Adrenal gland (tissue), 5 donors: ENCODE measurements at regions not wholly inside any gene's neighbourhood (a gene's known extent, or its start where the extent isn't known, plus 50 kb on each side); places are given as distances from the start of the nearest gene placed in this dataset.

Experiments used
- POLR2A ChIP-seq, 2 donors: fragments of 450-650 bp; IDR thresholded peaks; one replicate each; pipeline ENCODE4 v1.6.1; 2017; ENCODE audit warnings: antibody characterized with exemption in 2 of 2, mild to moderate bottlenecking in 2 of 2, moderate library complexity in 1 of 2
- TF ChIP-seq, protein P1 (sequence below), 6 experiments: fragments of 450-650 bp in 4 of 6; fragments of 200-600 bp in 2 of 6; sonication (generic) in 1 of 6; IDR thresholded peaks; 1 replicate in 5 of 6; 2 replicates in 1 of 6; pipeline versions ENCODE4 v1.5.1 to v1.8.0; 2016 to 2021; ENCODE audit warnings: antibody characterized with exemption in 6 of 6, mild to moderate bottlenecking in 2 of 6, moderate library complexity in 1 of 6
- donor health status: DM: no; HTN: no; CAD: no.

DNA sequence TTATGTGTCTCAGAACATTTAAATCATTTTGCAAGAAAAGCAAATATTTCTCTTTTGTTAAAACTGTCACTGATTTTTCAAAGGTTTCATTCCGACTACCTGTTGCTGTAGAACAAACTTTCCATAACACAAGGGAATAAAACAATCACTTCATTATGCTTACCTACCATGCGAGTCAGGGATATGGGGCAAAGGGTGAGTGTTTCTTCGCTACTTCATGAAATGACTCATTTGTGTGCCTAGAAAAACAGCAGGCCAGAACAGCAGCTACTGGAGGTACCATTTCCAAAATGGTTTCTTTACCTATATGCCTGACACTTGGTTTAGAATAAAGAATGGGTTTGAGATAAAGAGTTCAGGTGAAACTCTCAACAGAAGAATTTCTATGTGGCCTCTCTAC lies 712.5 kb downstream of the PLOD2 start:
- TF ChIP-seq, protein P1, sequence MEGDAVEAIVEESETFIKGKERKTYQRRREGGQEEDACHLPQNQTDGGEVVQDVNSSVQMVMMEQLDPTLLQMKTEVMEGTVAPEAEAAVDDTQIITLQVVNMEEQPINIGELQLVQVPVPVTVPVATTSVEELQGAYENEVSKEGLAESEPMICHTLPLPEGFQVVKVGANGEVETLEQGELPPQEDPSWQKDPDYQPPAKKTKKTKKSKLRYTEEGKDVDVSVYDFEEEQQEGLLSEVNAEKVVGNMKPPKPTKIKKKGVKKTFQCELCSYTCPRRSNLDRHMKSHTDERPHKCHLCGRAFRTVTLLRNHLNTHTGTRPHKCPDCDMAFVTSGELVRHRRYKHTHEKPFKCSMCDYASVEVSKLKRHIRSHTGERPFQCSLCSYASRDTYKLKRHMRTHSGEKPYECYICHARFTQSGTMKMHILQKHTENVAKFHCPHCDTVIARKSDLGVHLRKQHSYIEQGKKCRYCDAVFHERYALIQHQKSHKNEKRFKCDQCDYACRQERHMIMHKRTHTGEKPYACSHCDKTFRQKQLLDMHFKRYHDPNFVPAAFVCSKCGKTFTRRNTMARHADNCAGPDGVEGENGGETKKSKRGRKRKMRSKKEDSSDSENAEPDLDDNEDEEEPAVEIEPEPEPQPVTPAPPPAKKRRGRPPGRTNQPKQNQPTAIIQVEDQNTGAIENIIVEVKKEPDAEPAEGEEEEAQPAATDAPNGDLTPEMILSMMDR (IDR thresholded peaks at IDR 0.05) = no peak
- no peak for TF ChIP-seq POLR2A (IDR thresholded peaks at IDR 0.05)
